HepG2 (cell line): ENCODE measurements at regions not wholly inside any gene's neighbourhood (a gene's known extent, or its start where the extent isn't known, plus 50 kb on each side); places are given as distances from the start of the nearest gene placed in this dataset.

ENCODE experiments used
- ATAC-seq: fragments of 200-7000 bp; cut with Tn5 transposase; 3 replicates; pipeline ENCODE4 v1.9.1; 2020; ENCODE audit warnings: mild to moderate bottlenecking, moderate library complexity
- BruUV-seq: library from RNA; stranded (reverse); fragments of 400-500 nt; replicated peaks from 2 replicates; lab custom pipeline; 2021; lab: Mats Ljungman, UMichigan
- CTCF ChIA-PET: fragments of 300-600 bp; formaldehyde crosslinking; extraction: SDS; loops from one replicate; lab custom pipeline; 2021; ENCODE audit warnings: low total read pairs, inconsistent platforms, low intra/inter-chr PET ratio; lab: Yijun Ruan, JAX
- POLR2A ChIA-PET: fragments of 350-600 bp; sonication (Branson Sonifier 250); formaldehyde crosslinking; loops from one replicate; lab custom pipeline; 2020; ENCODE audit warnings: antibody characterized with exemption, inconsistent platforms; lab: Yijun Ruan, JAX
- DNase-seq: peaks from one replicate; pipeline ENCODE4 v3.0.0-alpha.2; 2015; ENCODE audit warnings: low spot score
- FAIRE-seq: peaks from 3 replicates; lab custom pipeline; 2011; peaks lifted over from hg19 to GRCh38; lab: Jason Lieb, UNC
- H2AFZ ChIP-seq: one replicate; pipeline ENCODE4 v1.6.1; 2011; ENCODE audit warnings: low read length, inconsistent platforms
- H3K27ac ChIP-seq: fragments of 300-600 bp; 3 replicates; pipeline ENCODE4 v1.8.0; 2011; ENCODE audit warnings: mixed run types, mild to moderate bottlenecking, mixed read lengths, low read length, inconsistent platforms; ENCODE audit not compliant: insufficient read depth; ENCODE audit errors: extremely low read length
- H3K27me3 ChIP-seq, 2 experiments: fragments of 200-600 bp in 1 of 2; 2 replicates in 1 of 2; 3 replicates in 1 of 2; pipeline versions ENCODE4 v1.6.0 to v1.8.0; 2011; ENCODE audit warnings: low read length in 2 of 2, mild to moderate bottlenecking in 2 of 2, moderate library complexity in 2 of 2, inconsistent platforms in 1 of 2; ENCODE audit not compliant: insufficient read depth in 2 of 2, control insufficient read depth in 1 of 2
- H3K36me3 ChIP-seq, 2 experiments: fragments of 200-600 bp in 1 of 2; replicated peaks in 1 of 2; 2 replicates in 1 of 2; 3 replicates in 1 of 2; pipeline versions ENCODE4 v1.5.1 to v1.8.0; 2011; ENCODE audit warnings: low read length in 2 of 2, inconsistent platforms in 1 of 2; ENCODE audit not compliant: insufficient read depth in 2 of 2, control insufficient read depth in 1 of 2
- H3K4me1 ChIP-seq: 2 replicates; pipeline ENCODE4 v1.5.1; 2012; ENCODE audit warnings: low read length, inconsistent platforms; ENCODE audit not compliant: insufficient read depth
- H3K4me2 ChIP-seq: 2 replicates; pipeline ENCODE4 v1.6.0; 2011; ENCODE audit warnings: low read depth, low read length, inconsistent platforms
- H3K4me3 ChIP-seq, 3 experiments: fragments of 200-600 bp in 1 of 3; sonication (generic), shearing (Covaris generic) in 1 of 3; replicated peaks in 1 of 3; 2 replicates each; pipeline ENCODE4 v1.5.1; 2011 to 2016; ENCODE audit warnings: low read length in 3 of 3, inconsistent platforms in 2 of 3, low read depth in 2 of 3, mild to moderate bottlenecking in 2 of 3, control low read depth in 1 of 3, mixed read lengths in 1 of 3; ENCODE audit not compliant: insufficient read depth in 1 of 3
- H3K79me2 ChIP-seq: one replicate; pipeline ENCODE4 v1.6.1; 2011; ENCODE audit warnings: low read length, inconsistent platforms; ENCODE audit not compliant: insufficient read depth
- H3K9ac ChIP-seq: 2 replicates; pipeline ENCODE4 v1.6.0; 2011; ENCODE audit warnings: mild to moderate bottlenecking, low read depth, low read length, inconsistent platforms; ENCODE audit not compliant: insufficient read depth
- H3K9me3 ChIP-seq: 2 replicates; pipeline ENCODE4 v1.5.1; 2012; ENCODE audit warnings: mild to moderate bottlenecking, low read length
- H4K20me1 ChIP-seq: 2 replicates; pipeline ENCODE4 v1.6.0; 2011; ENCODE audit warnings: inconsistent platforms, mild to moderate bottlenecking, low read length, moderate library complexity; ENCODE audit not compliant: insufficient read depth
- ARNT2 ChIP-seq: sonication (generic); formaldehyde crosslinking; IDR thresholded peaks from 2 replicates; pipeline ENCODE4 v1.8.0; 2022; ENCODE audit warnings: mild to moderate bottlenecking, low read depth, missing genetic modification reagents, moderate library complexity
- ATF1 ChIP-seq: IDR thresholded peaks from 2 replicates; pipeline ENCODE4 v1.6.1; 2016; ENCODE audit warnings: mild to moderate bottlenecking, control low read depth
- FOXP1 ChIP-seq, 2 experiments: fragments of 450-650 bp in 1 of 2; IDR thresholded peaks; 2 replicates each; pipeline ENCODE4 v1.6.1; 2017 to 2018; ENCODE audit warnings: antibody characterized with exemption in 1 of 2
- KDM2A ChIP-seq: sonication (generic); formaldehyde crosslinking; IDR thresholded peaks from 2 replicates; pipeline ENCODE4 v1.4.0; 2020; ENCODE audit warnings: low read depth, missing genetic modification reagents, borderline replicate concordance
- SP4 ChIP-seq: sonication (generic); formaldehyde crosslinking; IDR thresholded peaks from 2 replicates; pipeline ENCODE4 v1.8.1; 2023; ENCODE audit warnings: mild to moderate bottlenecking, missing genetic modification reagents
- ZBED4 ChIP-seq: sonication (generic); formaldehyde crosslinking; IDR thresholded peaks from 2 replicates; pipeline ENCODE4 v1.4.0; 2020; ENCODE audit warnings: missing genetic modification reagents, borderline replicate concordance
- ZNF24 ChIP-seq: fragments of 450-650 bp; IDR thresholded peaks from 2 replicates; pipeline ENCODE4 v1.6.1; 2017; ENCODE audit warnings: antibody characterized with exemption, mild to moderate bottlenecking
- ZNF468 ChIP-seq: sonication (generic); formaldehyde crosslinking; IDR thresholded peaks from 2 replicates; pipeline ENCODE4 v1.8.0; 2022; ENCODE audit warnings: mild to moderate bottlenecking, moderate library complexity, missing genetic modification reagents
- ZNF512 ChIP-seq: sonication (generic); formaldehyde crosslinking; IDR thresholded peaks from 2 replicates; pipeline ENCODE4 v1.4.0; 2020; ENCODE audit warnings: mild to moderate bottlenecking, missing genetic modification reagents
- ZNF556 ChIP-seq: sonication (generic); formaldehyde crosslinking; IDR thresholded peaks from 2 replicates; pipeline ENCODE4 v1.4.0; 2020; ENCODE audit warnings: mild to moderate bottlenecking, missing genetic modification reagents, borderline replicate concordance
- ZNF558 ChIP-seq: sonication (generic); formaldehyde crosslinking; IDR thresholded peaks from 2 replicates; pipeline ENCODE4 v1.9.0; 2022; ENCODE audit warnings: mild to moderate bottlenecking, missing genetic modification reagents, borderline replicate concordance
- ZNF562 ChIP-seq: sonication (generic); formaldehyde crosslinking; IDR thresholded peaks from 2 replicates; pipeline ENCODE4 v1.8.0; 2022; ENCODE audit warnings: missing genetic modification reagents, borderline replicate concordance
- ZNF724P ChIP-seq: sonication (generic); formaldehyde crosslinking; IDR thresholded peaks from 2 replicates; pipeline ENCODE4 v1.8.0; 2022; ENCODE audit warnings: missing genetic modification reagents, borderline replicate concordance
- ZNF766 ChIP-seq: sonication (generic); formaldehyde crosslinking; IDR thresholded peaks from 2 replicates; pipeline ENCODE4 v1.5.0; 2020; ENCODE audit warnings: missing genetic modification reagents, borderline replicate concordance
- WGBS: methylation state at CpG from one replicate; pipeline ENCODE4 v1.1.6; 2017; ENCODE audit warnings: low lambda C conversion rate; 5-methylcytosine and 5-hydroxymethylcytosine counted together
- in situ Hi-C: cut with HindIII; loops from 2 replicates; pipeline ENCODE4 v1.10.0; 2017; ENCODE audit warnings: low pct_unique_long_range_greater_than_20kb; ENCODE audit not compliant: extremely low pct_ligation_motif_present
- intact Hi-C: fragments of 100-400 bp; cut with micrococcal nuclease; formaldehyde crosslinking; loops from one replicate; pipeline ENCODE4 v1.10.0; 2022; ENCODE audit not compliant: unreplicated experiment

GRCh38 chr1:193313354-193314140 lies 127.1 kb upstream of the B3GALT2 start:
- H3K36me3 ChIP-seq, result no peaks in the 10 kb centered on the region
- 19% methylated on average over 14 of the region's 15 CpGs for WGBS
- no peak overlapping the region for H3K27ac ChIP-seq
- intact Hi-C loops (no loop called here), in situ Hi-C loops (no loop called here)
- H3K79me2 ChIP-seq, result no peaks in the 10 kb centered on the region
- no peak for TF ChIP-seq ATF1 (CRISPR knock-in tag)
- TF ChIP-seq ZNF766 (CRISPR knock-in tag), result no peak
- no peak for TF ChIP-seq ZNF724P (CRISPR knock-in tag)
- no peak for TF ChIP-seq ZNF468 (CRISPR knock-in tag)
- no peak for TF ChIP-seq ZNF24
- TF ChIP-seq ZNF558, result no peak
- no peak overlapping the region for H3K9ac ChIP-seq
- no peak for DNase-seq
- H4K20me1 ChIP-seq, result no peaks in the 10 kb centered on the region
- H3K9me3 ChIP-seq, result no peaks in the 10 kb centered on the region
- FAIRE-seq, result no peak
- ATAC-seq, result peak; percentile 69
- H2AFZ ChIP-seq, result no peak overlapping the region
- no peak overlapping the region for H3K4me3 ChIP-seq
- BruUV-seq, result no TSS peak
- CTCF ChIA-PET, result no interaction called here
- no peaks in the 10 kb centered on the region for H3K27me3 ChIP-seq
- H3K4me1 ChIP-seq, result peaks cover 20% of the 10 kb centered on the region
- peak overlapping the region; percentile 36; the same call in 1 of the 2 replicates for H3K4me2 ChIP-seq
- POLR2A ChIA-PET, result no interaction called here

DNA sequence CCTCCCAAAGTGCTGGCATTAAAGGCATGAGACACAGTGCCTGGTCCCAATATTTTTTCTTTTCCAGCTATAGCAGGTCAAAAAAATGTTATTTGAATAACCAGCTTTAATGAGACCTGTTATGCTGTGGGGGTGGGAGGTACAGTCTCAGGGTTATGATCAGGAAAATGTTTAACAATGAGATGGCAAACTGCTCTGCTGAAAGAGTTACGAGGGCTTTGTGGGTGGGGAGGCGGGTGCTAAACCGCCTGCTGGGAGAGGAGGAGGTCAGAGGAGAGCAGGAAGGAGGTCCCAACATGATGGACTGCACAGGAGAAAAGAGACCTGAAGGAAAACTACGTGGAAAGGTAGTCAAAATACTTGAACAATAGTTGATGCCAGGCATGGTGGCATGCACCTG lies 126.0 kb upstream of the B3GALT2 start:
- no peaks in the 10 kb centered on the region for H3K79me2 ChIP-seq
- TF ChIP-seq ZNF562 (CRISPR knock-in tag) (no peak), ZNF556 (CRISPR knock-in tag) (no peak), ARNT2 (CRISPR knock-in tag) (no peak), FOXP1 (IDR thresholded peaks at IDR 0.05) (no peak), FOXP1 (CRISPR knock-in tag; IDR thresholded peaks at IDR 0.05) (no peak), KDM2A (CRISPR knock-in tag) (no peak), ZNF512 (no peak), SP4 (CRISPR knock-in tag) (no peak), ZBED4 (CRISPR knock-in tag) (no peak)
- H3K27me3 ChIP-seq, result no peaks in the 10 kb centered on the region
- ATAC-seq (no peak), DNase-seq (no peak), FAIRE-seq (no peak)
- H3K27ac ChIP-seq, result no peak overlapping the region
- intact Hi-C loops (no loop called here), in situ Hi-C loops (no loop called here)
- WGBS, result 13% methylated on average over 4 of the region's 4 CpGs
- H3K4me1 ChIP-seq, result peaks cover 20% of the 10 kb centered on the region
- H4K20me1 ChIP-seq, result no peaks in the 10 kb centered on the region
- CTCF ChIA-PET, result no interaction called here
- H3K36me3 ChIP-seq, result no peaks in the 10 kb centered on the region
- no peak overlapping the region for H3K4me3 ChIP-seq
- H3K4me2 ChIP-seq, result no peak overlapping the region
- no peak overlapping the region for H3K9ac ChIP-seq
- H3K9me3 ChIP-seq, result no peaks in the 10 kb centered on the region
- POLR2A ChIA-PET, result no interaction called here
- no peak overlapping the region for H2AFZ ChIP-seq
- no TSS peak for BruUV-seq
